ENCODE measurements at regions not wholly inside any gene's neighbourhood (a gene's known extent, or its start where the extent isn't known, plus 50 kb on each side); places are given as distances from the start of the nearest gene placed in this dataset.

DNA sequence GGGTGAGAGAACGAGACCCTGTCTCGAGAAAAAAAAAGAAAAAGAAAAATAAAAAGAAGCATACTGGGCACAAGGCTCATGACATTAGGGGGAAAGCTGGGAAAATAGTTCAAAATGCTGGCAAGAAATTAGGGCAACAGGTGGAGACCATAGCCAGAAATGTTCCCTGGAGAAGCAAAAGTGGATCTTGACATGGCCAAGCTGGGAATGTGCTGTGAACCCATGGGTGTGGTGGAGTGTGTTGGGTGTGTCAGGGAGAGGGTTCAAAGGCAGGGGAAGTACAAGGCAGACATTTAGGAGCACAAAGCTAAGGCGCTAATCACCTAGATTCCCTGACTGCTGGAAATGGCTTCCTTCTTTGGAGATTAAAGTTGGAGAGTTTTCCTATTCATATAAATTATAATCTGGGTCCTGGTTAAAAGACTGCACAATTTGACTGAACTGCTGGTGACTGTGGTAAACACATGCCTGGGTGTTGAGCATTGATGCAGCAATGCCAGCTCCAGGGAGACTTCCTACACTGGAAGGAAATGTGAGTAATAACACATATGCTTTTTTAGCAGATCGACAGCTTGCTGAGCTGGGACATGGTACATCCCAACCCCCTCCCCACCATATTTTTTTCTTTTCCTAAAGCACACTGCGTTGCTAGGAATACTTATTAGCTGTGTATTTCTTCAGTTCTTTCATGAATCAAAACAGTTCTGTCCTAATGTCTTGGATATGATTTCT, 70.1 kb upstream of the ARHGAP21 start:
- Histone ChIP-seq H3K9ac (ENCODE audit: low read depth, low read length) (no peak overlapping the region), H3K79me1 (ENCODE audit: low read depth in 1 of 2, low read length in 2 of 2) (no peaks in the 10 kb centered on the region), H2AFZ (replicated peaks; ENCODE audit: low read length, poor library complexity) (no peak overlapping the region), H2BK20ac (ENCODE audit: low read depth, low read length) (no peak overlapping the region), H2BK120ac (ENCODE audit: low read depth, low read length) (no peak overlapping the region), H2AK9ac (replicated peaks; ENCODE audit: low read depth, low read length, poor library complexity) (no peak overlapping the region), H3K27ac (ENCODE audit: insufficient read depth, low read length) (no peak overlapping the region), H3K36me3 (ENCODE audit: control insufficient read depth, insufficient read depth, low read length) (no peaks in the 10 kb centered on the region), H3K18ac (ENCODE audit: low read depth, low read length) (no peak overlapping the region), H4K8ac (ENCODE audit: low read depth in 2 of 2, low read length in 2 of 2) (no peak overlapping the region), H2AK5ac (ENCODE audit: low read depth, low read length) (no peak overlapping the region), H3K9me1 (ENCODE audit: insufficient read depth, low read length) (no peaks in the 10 kb centered on the region), H2BK15ac (ENCODE audit: low read depth, low read length) (no peak overlapping the region), H4K91ac (ENCODE audit: insufficient read depth, low read depth, low read length) (no peak overlapping the region), H3K4me3 (ENCODE audit: insufficient read depth, low read depth, low read length) (no peak overlapping the region), H3K4me1 (ENCODE audit: control insufficient read depth, insufficient read depth, low read length) (no peaks in the 10 kb centered on the region), H3K27me3 (ENCODE audit: control insufficient read depth, insufficient read depth, low read length) (no peaks in the 10 kb centered on the region; the same call in 1 of the 2 replicates), H3K56ac (ENCODE audit: extremely low read depth, insufficient read depth, low read length) (no peak overlapping the region), H3K9me3 (ENCODE audit: control insufficient read depth, insufficient read depth, low read length) (peaks cover 2% of the 10 kb centered on the region; the same call in 1 of the 2 replicates), H3K4me2 (ENCODE audit: low read depth, low read length) (no peak overlapping the region), H4K5ac (ENCODE audit: low read depth, low read length) (no peak overlapping the region), H3K4ac (ENCODE audit: low read depth, low read length) (no peak overlapping the region), H3K23ac (ENCODE audit: low read depth, low read length) (no peak overlapping the region), H4K20me1 (ENCODE audit: insufficient read depth, low read length) (no peaks in the 10 kb centered on the region), H3K14ac (replicated peaks; ENCODE audit: low read depth, low read length) (no peak overlapping the region), H2BK5ac (ENCODE audit: low read depth, low read length, poor library complexity, severe bottlenecking) (no peak overlapping the region)
- WGBS, 2 experiments (ENCODE audit: extremely low coverage in 2 of 2, insufficient read length in 1 of 2): 48% methylated on average over 2 of the region's 5 CpGs; no CpG with 5 or more reads in 1 of the 2 experiments
- POLR2A ChIA-PET (ENCODE audit: unreplicated experiment): interaction anchor here (0.6 kb wide), 1 partner anchor 104 kb away, joined by 3 read pairs; no protein-coding TSS in a partner anchor
- intact Hi-C loops (cut with micrococcal nuclease) (no loop called here), in situ Hi-C loops (cut with MboI; ENCODE audit: low sequenced_read_pairs) (no loop called here), dilution Hi-C loops (cut with HindIII; ENCODE audit: low sequenced_read_pairs, unreplicated experiment) (no loop called here)
- DNase-seq: peak; percentile 39
- peak; percentile 72 for ATAC-seq (ENCODE audit: low read depth)
- no TSS peak for BruUV-seq (replicated peaks)
- TF ChIP-seq CHD1 (IDR thresholded peaks at IDR 0.05; ENCODE audit: low read depth, low read length) (no peak), SMC3 (IDR thresholded peaks at IDR 0.05; ENCODE audit: low read depth, low read length) (no peak), BHLHE40 (IDR thresholded peaks at IDR 0.05; ENCODE audit: low read depth, low read length) (no peak), MAZ (IDR thresholded peaks at IDR 0.05; ENCODE audit: borderline replicate concordance, low read depth, low read length) (no peak), MXI1 (IDR thresholded peaks at IDR 0.05; ENCODE audit: borderline replicate concordance, low read depth, low read length) (no peak), RAD21 (IDR thresholded peaks at IDR 0.05; ENCODE audit: low read length) (no peak), FOS (IDR thresholded peaks at IDR 0.05; ENCODE audit: low read depth, low read length) (no peak)
- TF ChIP-seq, protein P1, sequence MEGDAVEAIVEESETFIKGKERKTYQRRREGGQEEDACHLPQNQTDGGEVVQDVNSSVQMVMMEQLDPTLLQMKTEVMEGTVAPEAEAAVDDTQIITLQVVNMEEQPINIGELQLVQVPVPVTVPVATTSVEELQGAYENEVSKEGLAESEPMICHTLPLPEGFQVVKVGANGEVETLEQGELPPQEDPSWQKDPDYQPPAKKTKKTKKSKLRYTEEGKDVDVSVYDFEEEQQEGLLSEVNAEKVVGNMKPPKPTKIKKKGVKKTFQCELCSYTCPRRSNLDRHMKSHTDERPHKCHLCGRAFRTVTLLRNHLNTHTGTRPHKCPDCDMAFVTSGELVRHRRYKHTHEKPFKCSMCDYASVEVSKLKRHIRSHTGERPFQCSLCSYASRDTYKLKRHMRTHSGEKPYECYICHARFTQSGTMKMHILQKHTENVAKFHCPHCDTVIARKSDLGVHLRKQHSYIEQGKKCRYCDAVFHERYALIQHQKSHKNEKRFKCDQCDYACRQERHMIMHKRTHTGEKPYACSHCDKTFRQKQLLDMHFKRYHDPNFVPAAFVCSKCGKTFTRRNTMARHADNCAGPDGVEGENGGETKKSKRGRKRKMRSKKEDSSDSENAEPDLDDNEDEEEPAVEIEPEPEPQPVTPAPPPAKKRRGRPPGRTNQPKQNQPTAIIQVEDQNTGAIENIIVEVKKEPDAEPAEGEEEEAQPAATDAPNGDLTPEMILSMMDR (conservative IDR thresholded peaks at IDR 0.05; ENCODE audit: low read depth, low read length): no peak
- CTCF ChIA-PET: interaction anchor here (0.9 kb wide), 1 partner anchor 24 kb away, joined by 3 read pairs; no protein-coding TSS in a partner anchor

All from IMR-90 (cell line).